GM21717 (cell line): ENCODE measurements at regions not wholly inside any gene's neighbourhood (a gene's known extent, or its start where the extent isn't known, plus 50 kb on each side); places are given as distances from the start of the nearest gene placed in this dataset.
"Not testable (repeated sequence)": the region's sequence is repeated elsewhere in the genome, so short reads cannot be mapped to it uniquely, and the experiment has no call there.

Experiments used
- ATAC-seq: cut with Tn5 transposase; IDR thresholded peaks from one replicate; pipeline ENCODE4 v1.9.1; 2021; ENCODE audit warnings: mild to moderate bottlenecking, moderate library complexity; ENCODE audit not compliant: unreplicated experiment

GRCh38 chr9:91019871-91020270 is 218.3 kb downstream of the SYK start:
- not testable (repeated sequence) for ATAC-seq

GRCh38 chr9:91021656-91022055 is 220.0 kb downstream of the SYK start:
- ATAC-seq, result not testable (repeated sequence)

GRCh38 chr9:91023741-91024140 is 222.1 kb downstream of the SYK start:
- ATAC-seq, result no peak

- no peak for ATAC-seq
Measured at GRCh38 chr9:91024841-91025240, 223.2 kb downstream of the SYK start.

GRCh38 chr9:91025856-91026255 is 224.2 kb downstream of the SYK start:
- no peak for ATAC-seq

GRCh38 chr9:91026266-91026665 is 224.6 kb downstream of the SYK start:
- no peak for ATAC-seq

- no peak for ATAC-seq
Measured at GRCh38 chr9:91027005-91027404, 225.4 kb downstream of the SYK start.

- no peak for ATAC-seq
Measured at GRCh38 chr9:91028166-91028827, 226.7 kb downstream of the SYK start.

GRCh38 chr9:91029650-91030361 is 228.2 kb downstream of the SYK start:
- ATAC-seq, result no peak

GRCh38 chr9:91032121-91032531 is 230.5 kb downstream of the SYK start:
- no peak for ATAC-seq

- ATAC-seq, result no peak
Measured at GRCh38 chr9:91033270-91033669, 231.7 kb downstream of the SYK start.

GRCh38 chr9:91033797-91034196 is 232.2 kb downstream of the SYK start:
- ATAC-seq, result no peak

- ATAC-seq, result no peak
Measured at GRCh38 chr9:91034521-91034920, 232.9 kb downstream of the SYK start.

- no peak for ATAC-seq
Measured at GRCh38 chr9:91034976-91035824, 233.6 kb downstream of the SYK start.

GRCh38 chr9:91035825-91036208 is 234.2 kb downstream of the SYK start:
- ATAC-seq, result no peak

GRCh38 chr9:91036356-91036755 is 234.7 kb downstream of the SYK start:
- no peak for ATAC-seq

GRCh38 chr9:91036826-91037510 is 235.3 kb downstream of the SYK start:
- no peak for ATAC-seq

- no peak for ATAC-seq
Measured at GRCh38 chr9:91037511-91038482, 236.2 kb downstream of the SYK start.

GRCh38 chr9:91038483-91039124 is 237.0 kb downstream of the SYK start:
- ATAC-seq, result no peak
